CD8-positive, alpha-beta memory T cell (primary cell): ENCODE measurements at regions not wholly inside any gene's neighbourhood (a gene's known extent, or its start where the extent isn't known, plus 50 kb on each side); places are given as distances from the start of the nearest gene placed in this dataset.

Experiments used
- CTCF ChIA-PET: fragments of 350-600 bp; sonication (Branson Sonifier 250); formaldehyde crosslinking; loops from one replicate; lab custom pipeline; 2021; ENCODE audit warnings: antibody characterized with exemption; lab: Charles Lee
- POLR2A ChIA-PET: fragments of 350-600 bp; sonication (Branson Sonifier 250); formaldehyde crosslinking; loops from one replicate; lab custom pipeline; 2021; ENCODE audit warnings: antibody characterized with exemption; lab: Charles Lee
- DNase-seq, 5 donors: peaks; one replicate each; pipeline versions ENCODE4 v3.0.0 to v3.0.0-alpha.2; 2020 to 2022; ENCODE audit warnings: mixed read lengths in 1 of 5
- H3K27ac ChIP-seq: one replicate; pipeline ENCODE4 v1.7.0; 2013; ENCODE audit warnings: low read depth, mild to moderate bottlenecking, low read length, moderate library complexity
- H3K27me3 ChIP-seq: 2 replicates; pipeline ENCODE4 v1.7.0; 2013; ENCODE audit warnings: low read length, mild to moderate bottlenecking; ENCODE audit not compliant: insufficient read depth, poor library complexity, severe bottlenecking
- H3K36me3 ChIP-seq: 2 replicates; pipeline ENCODE4 v1.7.0; 2013; ENCODE audit warnings: mild to moderate bottlenecking, low read length, moderate library complexity; ENCODE audit not compliant: insufficient read depth
- H3K4me1 ChIP-seq: 2 replicates; pipeline ENCODE4 v1.7.0; 2013; ENCODE audit warnings: mild to moderate bottlenecking, low read length, moderate library complexity; ENCODE audit not compliant: insufficient read depth
- H3K4me3 ChIP-seq: 2 replicates; pipeline ENCODE4 v1.7.0; 2013; ENCODE audit warnings: mild to moderate bottlenecking, low read length
- H3K9me3 ChIP-seq: 2 replicates; pipeline ENCODE4 v1.7.0; 2013; ENCODE audit warnings: mild to moderate bottlenecking, low read length
- H3K27ac Mint-ChIP-seq, 8 donors: one replicate each; pipeline ENCODE4 v1.8.0; 2020 to 2021; ENCODE audit warnings: mixed read lengths in 8 of 8, mild to moderate bottlenecking in 6 of 8, inconsistent platforms in 3 of 8, moderate library complexity in 3 of 8
- H3K27me3 Mint-ChIP-seq, 2 donors: one replicate each; pipeline ENCODE4 v1.8.0; 2020 to 2021; ENCODE audit warnings: mixed read lengths in 2 of 2, mild to moderate bottlenecking in 1 of 2, moderate library complexity in 1 of 2
- H3K36me3 Mint-ChIP-seq, 3 donors: one replicate each; pipeline ENCODE4 v1.8.0; 2020 to 2021; ENCODE audit warnings: mixed read lengths in 3 of 3, inconsistent platforms in 1 of 3, mild to moderate bottlenecking in 1 of 3
- H3K4me1 Mint-ChIP-seq, 3 donors: one replicate each; pipeline ENCODE4 v1.8.0; 2020 to 2021; ENCODE audit warnings: mixed read lengths in 3 of 3, inconsistent platforms in 1 of 3, mild to moderate bottlenecking in 1 of 3
- H3K4me3 Mint-ChIP-seq, 7 donors: one replicate each; pipeline ENCODE4 v1.8.0; 2020 to 2021; ENCODE audit warnings: mixed read lengths in 7 of 7, mild to moderate bottlenecking in 6 of 7, moderate library complexity in 4 of 7, inconsistent platforms in 2 of 7
- H3K9me3 Mint-ChIP-seq, 5 donors: one replicate each; pipeline ENCODE4 v1.8.0; 2020 to 2022; ENCODE audit warnings: mixed read lengths in 5 of 5, mild to moderate bottlenecking in 3 of 5, moderate library complexity in 2 of 5, inconsistent platforms in 1 of 5

DNA sequence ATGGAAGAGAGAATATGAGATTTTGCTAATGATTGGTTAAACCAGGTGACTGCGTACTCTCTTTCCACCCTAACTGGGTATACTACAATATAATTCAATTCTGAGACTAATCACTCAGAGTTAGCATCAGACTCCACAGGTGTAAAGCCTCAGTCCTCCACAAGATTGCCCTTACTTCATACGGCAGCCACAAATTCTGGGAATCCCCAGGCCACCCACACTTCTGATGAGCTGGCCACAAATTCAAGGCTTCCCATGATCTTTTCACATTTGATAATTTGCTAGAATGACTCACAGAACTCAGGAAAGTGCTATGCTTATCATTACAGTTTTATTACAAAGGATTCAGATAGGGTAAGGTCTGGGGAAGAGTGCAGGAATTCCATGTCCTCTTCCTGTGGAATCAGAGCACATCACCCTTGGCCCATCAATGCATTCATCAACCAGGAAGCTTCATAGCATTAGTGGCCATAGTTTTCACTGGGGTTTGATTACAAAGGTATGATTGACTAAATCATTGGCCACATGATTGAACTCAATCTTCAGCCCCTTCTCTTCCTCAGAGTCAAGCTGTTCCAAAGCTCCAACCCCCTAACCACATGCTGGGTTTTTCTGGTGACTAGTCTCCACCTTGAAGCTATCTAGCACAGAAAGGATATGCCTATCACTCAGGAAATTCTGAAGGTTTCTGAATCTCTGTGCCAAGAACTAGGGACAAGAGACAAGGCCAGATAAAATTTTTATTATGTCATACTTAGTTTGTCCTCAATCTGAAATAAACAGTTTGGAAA is 131.7 kb downstream of the HHIPL2 start:
- Mint-ChIP-seq H3K9me3 (peaks cover 1 to 7% (median 3%) of the 10 kb centered on the region in 5 donors), H3K4me1 (peaks cover 38 to 58% (median 45%) of the 10 kb centered on the region in 3 donors), H3K36me3 (peaks cover 0 to 23% (median 2%) of the 10 kb centered on the region in 3 donors), H3K4me3 (no peak overlapping the region), H3K27me3 (peaks cover 0 to 3% of the 10 kb centered on the region in 2 donors), H3K27ac (peak overlapping the region in 2 of 8 donors; percentile 1 to 9)
- no peaks in the 10 kb centered on the region for H3K36me3 ChIP-seq
- POLR2A ChIA-PET: no interaction called here
- CTCF ChIA-PET: interaction anchor here (0.9 kb wide), 1 partner anchor 38 kb away, joined by 3 read pairs; no protein-coding TSS in a partner anchor
- peaks cover 44% of the 10 kb centered on the region for H3K4me1 ChIP-seq
- H3K4me3 ChIP-seq: no peak overlapping the region
- DNase-seq: no peak
- H3K27me3 ChIP-seq: no peaks in the 10 kb centered on the region
- H3K9me3 ChIP-seq: no peaks in the 10 kb centered on the region
- H3K27ac ChIP-seq: no peak overlapping the region

DNA sequence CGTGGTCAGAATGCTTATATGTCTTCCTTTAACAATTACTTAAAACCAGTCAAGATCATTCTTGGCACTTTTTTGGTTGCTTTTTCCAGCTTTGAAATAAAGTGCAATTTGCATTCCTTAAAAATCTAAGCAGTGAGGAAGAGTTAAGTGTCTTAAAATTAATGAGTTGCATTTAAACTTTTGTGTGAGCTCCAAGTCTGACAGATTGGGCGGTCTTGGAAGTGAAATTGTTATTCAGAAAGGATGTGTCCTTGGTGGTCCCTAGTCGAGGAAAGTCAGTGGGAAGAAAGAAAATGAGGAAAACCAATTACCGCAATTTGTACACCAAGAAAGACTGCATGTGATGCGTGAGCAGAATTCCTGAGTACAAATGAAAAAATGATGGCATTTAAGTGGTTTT is 132.5 kb downstream of the HHIPL2 start:
- H3K27me3 ChIP-seq: no peaks in the 10 kb centered on the region
- no peak for DNase-seq
- H3K4me3 ChIP-seq: no peak overlapping the region
- H3K9me3 ChIP-seq: no peaks in the 10 kb centered on the region
- POLR2A ChIA-PET: no interaction called here
- H3K36me3 Mint-ChIP-seq: peaks cover 0 to 23% (median 2%) of the 10 kb centered on the region in 3 donors
- H3K4me1 Mint-ChIP-seq: peaks cover 31 to 51% (median 37%) of the 10 kb centered on the region in 3 donors
- H3K27me3 Mint-ChIP-seq: peaks cover 0 to 3% of the 10 kb centered on the region in 2 donors
- H3K27ac ChIP-seq: no peak overlapping the region
- peak overlapping the region in 1 of 8 donors; percentile 1 for H3K27ac Mint-ChIP-seq
- no peaks in the 10 kb centered on the region for H3K36me3 ChIP-seq
- CTCF ChIA-PET: no interaction called here
- peaks cover 1 to 7% (median 3%) of the 10 kb centered on the region in 5 donors for H3K9me3 Mint-ChIP-seq
- peaks cover 38% of the 10 kb centered on the region for H3K4me1 ChIP-seq
- no peak overlapping the region for H3K4me3 Mint-ChIP-seq

DNA sequence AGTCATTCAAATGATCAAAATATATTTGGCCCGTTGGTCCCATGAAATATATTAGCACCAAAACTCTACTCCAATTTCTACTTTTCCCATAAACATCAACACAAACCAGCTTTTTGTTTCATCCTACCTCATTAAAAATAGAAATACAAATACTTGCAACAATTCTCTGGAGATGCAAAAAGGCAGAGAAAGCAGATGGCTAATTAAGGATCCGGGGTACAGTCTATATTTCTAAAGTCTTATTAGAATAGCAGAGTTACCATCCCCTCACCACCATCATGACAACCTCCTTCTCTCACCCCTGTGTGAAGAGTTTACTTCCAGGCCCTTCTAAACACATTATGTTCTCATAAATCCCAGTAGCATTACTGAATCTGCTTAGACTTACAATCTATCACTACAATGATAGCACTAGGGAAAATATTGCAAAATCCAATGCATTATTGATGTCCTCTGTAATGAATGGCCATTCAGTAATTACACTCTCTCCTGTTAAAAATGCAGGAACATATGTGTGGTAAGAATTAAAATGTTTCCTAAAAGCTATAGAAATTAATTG is 133.8 kb downstream of the HHIPL2 start:
- no peaks in the 10 kb centered on the region for H3K9me3 ChIP-seq
- no peak overlapping the region for H3K27ac ChIP-seq
- H3K4me3 ChIP-seq: no peak overlapping the region
- H3K36me3 ChIP-seq: no peaks in the 10 kb centered on the region
- Mint-ChIP-seq H3K9me3 (peaks cover 0 to 4% (median 2%) of the 10 kb centered on the region in 5 donors), H3K4me3 (no peak overlapping the region), H3K27ac (no peak overlapping the region), H3K27me3 (peaks cover 0 to 3% of the 10 kb centered on the region in 2 donors), H3K36me3 (peaks cover 0 to 20% (median 2%) of the 10 kb centered on the region in 3 donors), H3K4me1 (peaks cover 17 to 37% (median 24%) of the 10 kb centered on the region in 3 donors)
- ChIA-PET POLR2A (no interaction called here), CTCF (interaction anchor here (1.7 kb wide), 1 partner anchor 42 kb away, joined by 4 read pairs; no protein-coding TSS in a partner anchor)
- no peaks in the 10 kb centered on the region for H3K27me3 ChIP-seq
- DNase-seq: no peak
- peaks cover 25% of the 10 kb centered on the region for H3K4me1 ChIP-seq

DNA sequence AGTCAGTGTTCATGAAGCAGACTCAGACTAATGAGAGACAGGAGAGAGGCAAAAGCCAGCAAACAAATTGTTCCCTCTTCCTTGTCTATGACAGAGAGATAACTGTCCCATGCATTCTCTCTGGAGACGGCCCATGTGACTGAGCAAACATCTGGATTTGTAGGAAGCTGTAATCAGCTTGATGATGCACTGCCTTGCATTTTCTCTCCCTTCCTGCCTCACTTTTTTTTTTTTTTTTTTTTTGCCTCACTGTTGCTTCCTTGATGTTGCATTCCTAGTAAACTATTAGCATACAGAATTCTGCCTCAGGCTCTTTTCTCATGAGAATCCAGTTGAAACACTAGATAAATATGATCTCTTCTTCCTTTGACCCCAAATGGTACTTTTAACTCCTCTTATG is 134.5 kb downstream of the HHIPL2 start:
- H3K4me1 ChIP-seq: peaks cover 19% of the 10 kb centered on the region
- H3K27ac ChIP-seq: no peak overlapping the region
- no peaks in the 10 kb centered on the region for H3K27me3 ChIP-seq
- H3K36me3 Mint-ChIP-seq: peaks cover 0 to 16% (median 0%) of the 10 kb centered on the region in 3 donors
- no peak overlapping the region for H3K4me3 Mint-ChIP-seq
- peaks cover 13 to 31% (median 19%) of the 10 kb centered on the region in 3 donors for H3K4me1 Mint-ChIP-seq
- peaks cover 0 to 6% of the 10 kb centered on the region in 2 donors for H3K27me3 Mint-ChIP-seq
- H3K27ac Mint-ChIP-seq: peak overlapping the region in 1 of 8 donors; percentile 22
- DNase-seq: no peak
- CTCF ChIA-PET: interaction anchor here (1.7 kb wide), 1 partner anchor 42 kb away, joined by 4 read pairs; no protein-coding TSS in a partner anchor
- POLR2A ChIA-PET: no interaction called here
- peaks cover 0 to 4% (median 4%) of the 10 kb centered on the region in 5 donors for H3K9me3 Mint-ChIP-seq
- no peaks in the 10 kb centered on the region for H3K9me3 ChIP-seq
- H3K4me3 ChIP-seq: no peak overlapping the region
- no peaks in the 10 kb centered on the region for H3K36me3 ChIP-seq

- Mint-ChIP-seq H3K27me3 (peaks cover 12 to 15% of the 10 kb centered on the region in 2 donors), H3K9me3 (peaks cover 0 to 7% (median 3%) of the 10 kb centered on the region in 5 donors), H3K27ac (peak overlapping the region in 5 of 8 donors; percentile 37 to 85 (median 76)), H3K4me3 (peak overlapping the region; percentile 74 to 89 (median 85)), H3K36me3 (peaks cover 0 to 15% (median 0%) of the 10 kb centered on the region in 3 donors), H3K4me1 (peaks cover 3 to 6% (median 4%) of the 10 kb centered on the region in 3 donors)
- Histone ChIP-seq H3K36me3 (no peaks in the 10 kb centered on the region), H3K27ac (no peak overlapping the region), H3K4me1 (no peaks in the 10 kb centered on the region), H3K27me3 (no peaks in the 10 kb centered on the region), H3K9me3 (no peaks in the 10 kb centered on the region), H3K4me3 (no peak overlapping the region)
- DNase-seq: no peak
- CTCF ChIA-PET: no interaction called here
- POLR2A ChIA-PET: no interaction called here
Measured at GRCh38 chr1:222404710-222405109, 143.2 kb downstream of the HHIPL2 start.

- Histone ChIP-seq H3K27me3 (no peaks in the 10 kb centered on the region), H3K4me1 (no peaks in the 10 kb centered on the region), H3K9me3 (no peaks in the 10 kb centered on the region), H3K36me3 (no peaks in the 10 kb centered on the region), H3K27ac (no peak overlapping the region), H3K4me3 (no peak overlapping the region)
- peaks cover 0 to 4% (median 3%) of the 10 kb centered on the region in 3 donors for H3K4me1 Mint-ChIP-seq
- DNase-seq: no peak
- H3K27me3 Mint-ChIP-seq: peaks cover 8 to 11% of the 10 kb centered on the region in 2 donors
- H3K9me3 Mint-ChIP-seq: peaks cover 0 to 2% (median 0%) of the 10 kb centered on the region in 5 donors
- no peak overlapping the region for H3K27ac Mint-ChIP-seq
- ChIA-PET POLR2A (no interaction called here), CTCF (no interaction called here)
- H3K4me3 Mint-ChIP-seq: no peak overlapping the region
- H3K36me3 Mint-ChIP-seq: peaks cover 0 to 3% (median 0%) of the 10 kb centered on the region in 3 donors
Measured at GRCh38 chr1:222399197-222399596, 148.7 kb downstream of the HHIPL2 start.

DNA sequence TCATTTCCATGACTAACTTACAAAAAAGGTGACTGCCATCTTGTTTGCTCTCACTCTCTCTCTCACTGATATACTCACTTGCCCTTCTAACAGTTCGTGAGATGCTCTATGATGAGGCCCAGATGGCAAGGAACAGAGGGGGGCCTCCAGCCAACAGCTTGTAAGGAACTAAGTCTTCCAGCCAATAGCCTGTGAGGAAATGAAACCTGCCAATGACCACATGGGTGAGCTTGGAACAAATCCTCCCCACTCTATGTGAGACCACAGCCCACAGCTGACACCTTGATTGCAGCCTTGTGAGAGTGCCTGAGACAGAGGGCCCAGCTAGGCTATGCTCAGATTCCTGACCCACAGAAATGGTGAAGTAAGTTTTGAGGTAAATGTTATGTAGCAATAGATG is 153.7 kb downstream of the HHIPL2 start:
- Mint-ChIP-seq H3K9me3 (peaks cover 0 to 6% (median 0%) of the 10 kb centered on the region in 5 donors), H3K4me1 (peaks cover 0 to 5% (median 4%) of the 10 kb centered on the region in 3 donors), H3K4me3 (no peak overlapping the region), H3K27ac (no peak overlapping the region), H3K36me3 (peaks cover 0 to 18% (median 0%) of the 10 kb centered on the region in 3 donors), H3K27me3 (peaks cover 11% of the 10 kb centered on the region in 2 donors)
- no peaks in the 10 kb centered on the region for H3K36me3 ChIP-seq
- H3K27me3 ChIP-seq: no peaks in the 10 kb centered on the region
- ChIA-PET POLR2A (no interaction called here), CTCF (no interaction called here)
- H3K9me3 ChIP-seq: no peaks in the 10 kb centered on the region
- no peak for DNase-seq
- no peak overlapping the region for H3K27ac ChIP-seq
- no peak overlapping the region for H3K4me3 ChIP-seq
- no peaks in the 10 kb centered on the region for H3K4me1 ChIP-seq

GRCh38 chr1:222392556-222392955 is 155.3 kb downstream of the HHIPL2 start:
- no peak overlapping the region for H3K27ac ChIP-seq
- peaks cover 0 to 26% (median 0%) of the 10 kb centered on the region in 3 donors for H3K36me3 Mint-ChIP-seq
- H3K9me3 Mint-ChIP-seq: peaks cover 0 to 6% (median 0%) of the 10 kb centered on the region in 5 donors
- peaks cover 10 to 11% of the 10 kb centered on the region in 2 donors for H3K27me3 Mint-ChIP-seq
- H3K27me3 ChIP-seq: no peaks in the 10 kb centered on the region
- no peaks in the 10 kb centered on the region for H3K4me1 ChIP-seq
- H3K4me1 Mint-ChIP-seq: peaks cover 0 to 3% (median 0%) of the 10 kb centered on the region in 3 donors
- no peaks in the 10 kb centered on the region for H3K9me3 ChIP-seq
- ChIA-PET POLR2A (no interaction called here), CTCF (no interaction called here)
- DNase-seq: no peak
- no peak overlapping the region for H3K4me3 Mint-ChIP-seq
- no peak overlapping the region for H3K4me3 ChIP-seq
- H3K27ac Mint-ChIP-seq: no peak overlapping the region
- no peaks in the 10 kb centered on the region for H3K36me3 ChIP-seq
